Inferior parietal cortex (tissue), 1 donor: ENCODE measurements at regions not wholly inside any gene's neighbourhood (a gene's known extent, or its start where the extent isn't known, plus 50 kb on each side); places are given as distances from the start of the nearest gene placed in this dataset.
"Not testable (repeated sequence)": the region's sequence is repeated elsewhere in the genome, so short reads cannot be mapped to it uniquely, and the experiment has no call there.

Experiments
- DNase-seq: peaks from one replicate; pipeline ENCODE4 v3.0.0-alpha.2; 2016; ENCODE audit errors: extremely low spot score

DNA sequence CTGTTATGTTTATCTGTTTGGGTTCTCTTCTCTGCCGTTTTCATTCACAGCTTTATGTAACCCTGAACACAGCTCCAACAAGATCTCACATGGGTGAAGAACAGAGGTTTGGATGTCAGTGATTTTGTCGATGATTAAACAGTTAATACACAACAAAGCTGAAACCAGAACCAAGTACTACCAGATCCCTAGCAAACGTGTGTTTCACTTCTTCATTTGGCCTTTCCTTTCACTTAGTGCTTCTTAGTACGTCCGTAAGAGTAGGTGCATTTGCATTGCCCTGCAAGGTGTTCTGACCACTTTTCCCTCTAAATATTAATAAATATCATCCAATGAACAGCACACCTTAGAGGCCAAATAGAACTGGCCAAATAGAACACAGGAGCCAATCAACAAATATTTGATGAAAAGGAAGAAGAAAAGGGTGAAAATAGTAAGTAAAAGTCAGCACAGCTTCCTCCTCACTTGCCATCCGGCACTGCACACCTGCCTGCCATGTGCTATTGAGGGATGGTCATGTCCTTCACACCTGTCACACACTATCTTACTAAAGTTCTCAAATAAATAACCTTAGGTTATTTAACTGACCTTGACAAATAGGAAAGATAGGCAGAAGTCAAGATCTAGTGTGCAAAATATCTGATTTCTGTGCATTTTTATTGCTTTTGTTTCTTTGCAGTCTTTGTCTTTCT lies 252.6 kb upstream of the ANKRD30A start:
- DNase-seq = no peak

DNA sequence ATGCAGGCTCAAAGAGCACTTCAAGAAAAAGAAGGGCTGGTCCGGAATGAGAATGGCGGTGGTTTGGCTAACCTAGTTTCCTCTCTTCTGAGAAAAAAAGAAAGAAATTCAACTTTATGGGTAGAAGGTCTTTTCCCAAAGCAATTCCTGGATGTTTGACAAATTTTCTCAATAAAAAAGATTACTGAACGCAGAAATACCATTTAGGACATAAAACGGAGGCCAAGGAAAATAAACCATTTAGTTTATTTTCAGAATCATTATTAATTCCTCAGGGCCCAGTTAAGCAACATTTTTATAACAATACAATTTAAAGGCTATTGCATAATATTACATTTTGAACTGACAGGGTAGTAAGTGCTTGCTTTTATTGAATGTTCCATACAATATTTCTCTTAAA lies 284.6 kb upstream of the ANKRD30A start:
- DNase-seq = no peak

DNA sequence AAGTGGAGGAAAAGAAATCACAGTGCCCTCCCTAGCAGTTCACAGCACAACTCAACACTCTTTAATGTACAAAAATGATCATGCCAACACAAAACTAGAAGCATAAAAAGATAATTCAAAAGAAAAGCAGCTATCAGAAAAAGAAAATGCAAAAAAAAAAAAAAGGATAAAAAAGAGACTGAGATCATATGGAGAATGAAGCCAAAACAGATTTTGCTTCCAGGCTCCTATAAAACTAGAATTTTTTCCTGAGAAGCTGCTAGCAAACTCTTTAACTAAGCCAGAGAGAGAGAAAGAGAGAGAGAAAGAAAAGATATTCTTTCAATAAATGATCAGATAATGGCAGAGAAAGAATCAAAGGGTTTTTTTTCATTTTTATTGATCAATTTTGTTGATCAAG lies 288.0 kb upstream of the ANKRD30A start:
- DNase-seq = no peak

DNA sequence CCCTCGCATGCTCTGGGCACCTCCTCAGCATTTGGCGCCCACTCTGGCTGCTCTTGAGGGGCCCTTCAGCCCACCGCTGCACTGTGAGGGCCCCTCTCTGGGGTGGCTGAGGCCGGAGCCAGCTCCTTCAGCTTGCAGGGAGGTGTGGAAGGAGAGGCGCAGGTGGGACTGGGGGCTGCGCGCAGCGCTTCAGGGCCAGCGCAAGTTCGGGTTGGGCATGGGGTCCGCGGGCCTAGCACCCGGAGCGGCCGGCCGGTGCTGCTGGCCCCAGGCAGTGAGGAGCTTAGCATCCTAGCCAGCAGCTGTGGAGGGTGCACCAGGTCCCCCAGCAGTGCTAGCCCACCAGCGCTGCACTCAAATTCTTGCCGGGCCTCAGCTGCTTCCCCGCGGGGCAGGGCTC lies 305.6 kb upstream of the ANKRD30A start:
- DNase-seq = no peak

DNA sequence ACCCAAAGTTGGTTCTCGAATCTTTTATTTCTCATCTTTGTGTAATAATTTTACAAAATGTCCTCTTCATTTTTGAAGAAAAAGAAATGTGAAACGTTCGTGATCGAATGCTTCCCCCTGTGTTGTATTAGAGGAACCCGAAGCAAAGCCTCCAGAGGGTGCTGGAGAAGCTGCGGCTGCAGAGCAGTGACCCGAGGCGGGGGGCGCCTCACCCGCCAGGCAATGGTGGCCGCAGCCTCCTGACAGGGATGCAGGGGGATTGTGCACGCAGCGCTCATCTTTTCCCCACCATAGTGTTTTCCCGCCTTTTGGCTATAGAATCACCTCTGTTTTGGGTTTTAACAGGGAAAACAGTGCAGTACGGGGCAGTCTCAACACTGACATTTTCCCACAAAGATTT lies 307.5 kb upstream of the ANKRD30A start:
- no peak for DNase-seq

DNA sequence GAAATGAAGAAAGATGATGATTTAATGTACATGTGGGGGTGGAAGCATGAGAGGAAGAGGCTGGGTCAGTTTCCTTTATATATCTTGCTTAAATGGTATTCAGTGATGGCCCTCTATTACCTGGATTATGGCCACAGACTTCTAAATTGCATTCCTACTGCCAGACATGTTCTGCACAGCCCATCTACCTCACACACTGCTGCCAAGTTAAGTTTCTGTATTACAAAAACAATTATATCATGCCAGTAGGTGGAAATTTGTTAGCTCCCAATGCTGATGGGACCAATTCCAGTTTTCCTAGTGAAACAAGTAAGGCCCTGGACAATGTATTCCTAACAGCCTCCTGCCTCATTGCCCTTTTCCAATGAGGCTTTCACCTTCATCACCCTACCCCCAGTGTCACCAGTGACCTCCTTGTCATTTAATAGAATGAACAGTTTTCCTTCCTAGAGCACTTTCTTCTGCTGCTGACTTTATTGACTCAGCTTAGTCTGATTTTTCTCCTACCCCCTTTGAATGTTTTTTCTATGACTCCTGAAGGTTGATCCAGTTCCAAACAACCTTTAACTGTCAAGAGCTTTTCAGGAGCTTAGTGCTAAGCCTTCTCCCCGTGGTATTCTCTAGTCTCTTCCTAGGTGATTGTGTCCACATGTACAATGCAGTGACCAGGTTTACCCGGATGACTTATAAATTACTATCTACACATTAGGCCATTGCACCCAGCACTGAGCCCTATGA lies 316.6 kb upstream of the ANKRD30A start:
- DNase-seq = no peak

DNA sequence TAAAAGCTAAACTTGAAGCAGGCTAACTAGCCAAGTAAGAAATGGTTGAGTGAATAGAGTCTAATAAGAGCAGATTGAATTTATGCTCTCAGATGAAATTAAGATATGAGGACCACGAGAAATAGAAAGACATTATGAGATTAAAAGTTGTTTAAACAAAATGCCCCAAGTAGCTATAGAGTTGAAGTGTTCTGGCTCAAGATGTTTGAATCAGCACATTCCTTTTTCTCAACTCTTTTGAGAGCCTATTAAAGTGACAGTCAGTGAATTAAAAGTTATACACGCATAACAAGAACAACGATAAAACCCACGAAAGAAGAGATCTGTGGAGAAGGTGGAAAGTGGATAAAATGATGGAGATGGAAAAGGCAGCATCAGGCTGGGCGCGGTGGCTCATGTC lies 322.2 kb upstream of the ANKRD30A start:
- no peak for DNase-seq

DNA sequence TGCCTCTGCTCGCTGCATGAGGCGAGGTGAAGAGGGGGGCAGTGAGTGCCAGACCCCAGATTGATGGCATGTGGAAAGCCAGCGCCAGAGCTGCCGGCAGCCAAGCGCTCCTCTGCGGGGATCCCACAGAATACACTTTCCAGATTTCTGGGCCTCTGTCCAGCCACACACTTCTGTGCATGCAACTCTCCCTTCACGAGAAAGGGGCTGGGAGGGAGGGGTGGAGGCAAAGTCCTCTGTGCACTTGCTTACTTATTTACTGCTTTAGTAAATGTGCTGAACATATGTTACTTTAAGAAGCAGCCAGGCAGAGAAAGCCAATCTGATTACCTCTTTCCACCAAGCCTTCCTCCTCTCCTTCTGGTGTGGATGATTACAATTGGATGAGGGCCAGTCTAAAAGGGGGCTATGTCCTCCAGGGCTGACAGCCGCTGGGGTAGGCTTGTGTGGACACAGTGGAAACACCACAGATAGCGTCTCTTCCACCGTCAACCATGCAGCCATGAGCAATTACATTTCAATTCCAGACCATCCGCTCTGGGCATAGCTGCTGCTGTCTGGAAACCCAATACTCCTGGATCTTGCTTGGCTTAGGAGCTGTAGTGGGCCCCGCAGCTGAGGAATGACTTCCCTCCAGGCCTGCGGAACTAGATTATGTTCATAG lies 322.8 kb upstream of the ANKRD30A start:
- no peak for DNase-seq

DNA sequence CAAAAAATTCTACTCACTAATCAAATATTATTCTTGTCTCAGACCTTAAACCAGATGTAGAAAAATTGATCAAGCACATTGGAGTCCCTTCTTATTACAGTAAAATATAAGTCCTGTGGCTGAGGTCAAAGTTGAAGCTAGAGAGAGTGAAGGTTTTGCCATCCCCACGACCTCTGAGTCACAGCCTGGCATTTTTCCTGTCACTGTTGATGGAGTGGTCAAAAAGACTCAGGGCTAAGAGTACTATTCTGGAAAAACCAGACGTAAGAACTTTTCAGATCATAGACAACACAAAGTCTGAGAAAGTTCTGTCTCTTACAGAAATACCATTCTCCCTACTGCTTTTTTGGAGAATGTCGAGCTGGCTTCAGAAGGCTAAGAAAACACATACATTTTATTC lies 323.7 kb upstream of the ANKRD30A start:
- DNase-seq = no peak

DNA sequence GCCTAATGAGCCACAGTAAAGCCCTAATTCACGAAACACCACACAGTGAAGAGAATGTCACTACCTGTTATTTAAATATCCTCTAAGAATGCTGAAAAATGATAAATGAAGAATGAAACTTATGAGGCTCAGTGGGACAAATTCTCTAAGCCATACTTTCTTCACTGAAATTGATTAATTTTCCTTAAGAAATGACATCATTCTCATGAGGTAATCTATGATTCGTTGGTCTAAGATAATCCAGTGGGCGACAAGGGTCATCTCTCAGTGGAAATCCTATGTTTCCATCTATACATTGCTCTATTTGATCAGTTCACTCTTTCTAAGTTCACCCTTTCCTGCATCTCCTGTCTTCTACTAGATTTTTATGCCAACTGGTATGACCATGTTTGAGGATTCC lies 330.4 kb upstream of the ANKRD30A start:
- no peak for DNase-seq

DNA sequence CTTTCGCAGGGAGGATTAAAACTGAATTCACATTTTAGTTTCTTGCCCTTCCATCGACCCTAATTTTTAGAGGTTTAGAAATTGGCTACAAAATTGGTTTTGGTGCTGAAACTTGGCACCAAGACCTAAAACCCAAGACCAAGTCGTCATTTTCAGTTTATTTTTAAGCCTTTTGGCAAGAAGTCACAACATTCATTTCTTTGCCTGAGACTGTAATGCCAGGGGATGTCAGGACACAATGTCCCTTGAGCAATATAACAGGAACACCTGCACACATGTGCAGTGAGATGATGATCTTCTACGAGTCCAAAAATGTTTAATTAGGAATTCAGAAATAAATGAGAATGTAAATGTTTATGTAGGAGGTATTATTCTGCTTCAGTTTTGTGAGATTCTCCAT lies 335.4 kb upstream of the ANKRD30A start:
- DNase-seq = no peak

DNA sequence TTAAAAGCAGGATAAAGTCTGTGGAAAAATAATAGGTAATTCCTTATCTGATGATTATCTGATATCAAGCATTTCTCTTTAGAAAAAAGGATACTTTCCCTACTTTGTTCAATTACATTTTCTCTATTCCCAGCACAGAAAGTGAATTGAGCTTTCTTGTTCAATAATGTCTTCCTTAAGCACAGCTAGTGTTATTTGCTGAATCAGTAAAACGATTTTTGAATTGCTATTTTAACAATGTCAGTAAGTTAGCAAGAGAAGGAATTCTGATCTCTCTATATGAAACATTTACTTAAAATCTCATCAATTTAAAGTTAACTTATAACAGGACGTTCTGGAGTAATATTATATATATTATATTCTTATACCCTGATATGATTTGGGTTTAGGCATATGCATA lies 337.2 kb upstream of the ANKRD30A start:
- DNase-seq = no peak

DNA sequence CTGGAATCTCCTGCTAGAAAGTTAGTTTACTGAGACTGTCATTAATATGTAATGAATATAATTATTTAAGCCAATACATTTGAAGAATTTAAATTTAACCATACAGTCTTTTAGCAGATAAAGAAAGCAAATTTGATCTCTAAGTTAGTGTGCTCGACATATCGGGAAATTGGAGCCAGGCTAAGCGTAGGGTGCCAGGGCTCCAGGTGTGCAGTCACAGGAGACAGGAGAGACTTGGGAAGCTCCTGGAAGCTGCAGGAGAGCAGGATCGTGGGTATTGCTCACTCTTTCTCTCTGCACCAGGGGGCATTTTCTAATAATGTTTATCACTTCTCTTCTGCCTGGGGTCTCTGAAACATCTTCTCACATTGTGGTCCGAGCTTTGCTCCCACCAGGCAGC lies 342.0 kb upstream of the ANKRD30A start:
- no peak for DNase-seq

DNA sequence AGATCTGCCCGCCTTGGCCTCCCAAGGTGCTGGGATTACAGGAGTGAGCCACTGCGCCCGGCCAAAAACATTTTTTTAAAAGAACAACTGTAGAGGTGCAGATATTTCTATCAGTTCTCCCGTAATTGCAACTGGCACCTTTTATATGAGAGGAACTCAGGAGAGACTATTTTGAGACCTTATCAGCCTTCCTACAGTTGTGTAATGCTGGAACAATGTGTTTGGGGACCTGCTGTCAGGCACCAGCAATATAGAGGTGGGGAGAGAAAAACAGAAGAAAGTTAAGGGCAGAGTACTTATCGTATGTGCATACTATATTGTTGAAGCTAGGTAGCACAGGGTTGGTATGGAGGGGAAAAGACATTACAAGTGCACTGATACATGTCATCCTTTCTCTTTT lies 343.8 kb upstream of the ANKRD30A start:
- DNase-seq = no peak

DNA sequence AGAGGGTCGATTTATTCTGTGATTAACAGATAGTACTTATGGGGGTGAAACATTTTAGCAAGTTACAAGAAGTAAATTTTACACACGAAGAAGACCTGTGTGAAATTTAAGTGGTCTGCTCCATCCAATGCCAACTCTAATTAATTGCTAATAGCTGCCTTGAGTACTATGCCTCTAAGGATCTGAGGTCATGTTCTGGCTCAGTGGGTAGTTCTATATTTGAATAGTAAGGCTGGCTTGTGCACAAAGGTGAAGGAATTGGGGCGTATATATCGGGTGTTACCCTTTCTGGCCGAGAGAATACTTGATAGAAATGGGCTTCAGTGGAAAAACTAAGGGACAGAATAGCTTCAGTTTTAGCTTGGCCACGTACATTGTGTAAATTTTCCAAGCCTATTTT lies 345.2 kb upstream of the ANKRD30A start:
- no peak for DNase-seq

DNA sequence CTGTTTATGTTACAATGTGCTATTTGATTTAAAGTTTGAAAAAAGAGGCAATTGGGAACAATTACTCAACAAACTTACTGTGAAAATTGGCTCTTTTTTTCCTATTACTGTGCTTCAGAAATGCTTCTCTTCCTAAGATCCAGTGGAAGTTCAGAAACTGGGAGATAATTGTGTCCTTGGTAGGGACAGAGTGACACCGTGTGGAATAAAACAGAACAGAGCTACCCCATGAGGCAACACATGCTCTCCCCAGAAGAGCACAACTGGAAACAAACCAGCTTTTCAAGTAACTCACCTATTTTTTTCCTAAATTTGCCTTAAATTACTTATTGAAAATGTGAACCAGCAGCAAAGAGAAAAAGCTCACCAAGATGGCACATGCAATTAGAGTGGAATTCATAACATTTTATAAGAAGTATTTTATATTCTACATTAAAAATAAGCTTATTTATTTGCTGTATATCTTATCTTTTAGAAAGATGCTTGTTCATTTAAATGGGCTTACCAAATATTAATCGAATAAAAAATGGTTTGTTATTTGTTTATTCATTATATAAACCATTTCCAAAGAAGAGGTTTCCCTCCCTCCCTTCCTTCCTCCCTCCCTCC lies 346.1 kb upstream of the ANKRD30A start:
- DNase-seq = peak; percentile 82

DNA sequence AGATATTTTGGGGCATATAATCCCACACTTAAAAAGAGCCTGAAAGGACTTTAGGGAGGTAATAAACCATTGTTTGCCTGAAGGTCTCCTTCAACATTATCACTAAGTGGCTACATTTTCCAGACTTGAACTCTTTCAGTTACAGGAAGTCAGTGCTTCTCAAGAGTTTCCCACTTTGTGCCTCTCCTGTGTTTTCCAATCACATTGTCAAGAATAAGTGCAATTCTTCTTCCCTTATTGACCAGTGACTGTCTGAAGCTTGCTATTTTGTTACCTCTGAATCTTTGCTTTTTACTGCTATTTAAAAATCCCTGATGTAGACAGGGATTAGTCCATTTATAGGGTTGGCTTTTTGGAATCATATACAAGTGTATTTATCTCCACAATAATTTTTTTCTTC lies 346.7 kb upstream of the ANKRD30A start:
- no peak for DNase-seq

DNA sequence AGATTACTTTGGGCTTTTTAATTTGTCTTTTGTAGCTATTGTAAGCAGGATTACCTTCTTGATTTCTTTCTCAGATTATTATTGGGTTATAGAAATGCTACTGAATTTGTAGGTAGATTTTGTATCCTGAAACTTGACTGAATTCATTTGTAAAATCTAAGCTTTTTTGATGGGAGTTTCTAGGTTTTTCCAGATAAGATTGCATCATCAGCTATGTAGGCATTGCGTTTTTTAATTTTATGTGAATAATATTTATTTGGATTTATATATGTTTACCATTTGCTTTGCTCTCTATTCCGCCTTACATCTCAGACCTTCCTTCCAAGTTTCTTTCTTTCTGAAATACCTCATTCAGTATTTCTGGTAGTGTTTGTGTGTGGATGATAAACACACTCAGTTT lies 351.7 kb upstream of the ANKRD30A start:
- DNase-seq = no peak

DNA sequence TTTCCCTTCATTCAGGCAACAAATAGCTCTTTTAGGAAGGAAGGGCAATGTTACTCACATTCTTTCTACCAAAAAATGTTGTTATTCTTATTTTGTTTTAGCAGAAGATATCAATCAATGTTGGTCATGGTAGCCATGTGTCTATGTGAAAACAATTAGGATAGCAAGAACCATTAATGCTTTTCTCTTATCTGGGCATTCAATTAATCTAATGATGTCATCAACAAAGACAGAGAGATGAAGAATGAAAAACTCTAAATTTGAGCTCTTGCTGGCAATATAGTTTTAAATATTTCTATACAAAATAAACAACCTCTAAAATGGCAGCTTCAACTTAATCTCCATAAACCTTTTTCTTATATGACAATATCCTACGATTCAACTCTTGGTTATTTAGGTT lies 353.7 kb upstream of the ANKRD30A start:
- no peak for DNase-seq

DNA sequence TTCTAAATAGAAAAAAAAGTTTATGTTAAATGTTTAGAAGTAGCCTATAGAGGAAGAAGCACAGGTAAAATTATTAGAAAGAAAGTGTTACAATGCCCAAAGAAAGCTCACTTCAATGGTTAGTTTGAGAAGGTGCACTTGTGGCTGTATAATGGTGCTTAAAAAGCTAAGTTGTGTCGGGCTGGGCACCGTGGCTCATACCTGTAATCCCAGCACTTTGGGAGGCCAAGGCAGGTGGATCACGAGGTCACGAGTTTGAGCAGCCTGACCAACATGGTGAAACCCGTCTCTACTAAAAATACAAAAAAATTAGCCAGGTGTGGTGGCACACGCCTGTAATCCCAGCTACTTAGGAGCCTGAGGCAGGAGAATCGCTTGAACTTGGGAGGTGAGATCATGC lies 355.7 kb upstream of the ANKRD30A start:
- DNase-seq = not testable (repeated sequence)

DNA sequence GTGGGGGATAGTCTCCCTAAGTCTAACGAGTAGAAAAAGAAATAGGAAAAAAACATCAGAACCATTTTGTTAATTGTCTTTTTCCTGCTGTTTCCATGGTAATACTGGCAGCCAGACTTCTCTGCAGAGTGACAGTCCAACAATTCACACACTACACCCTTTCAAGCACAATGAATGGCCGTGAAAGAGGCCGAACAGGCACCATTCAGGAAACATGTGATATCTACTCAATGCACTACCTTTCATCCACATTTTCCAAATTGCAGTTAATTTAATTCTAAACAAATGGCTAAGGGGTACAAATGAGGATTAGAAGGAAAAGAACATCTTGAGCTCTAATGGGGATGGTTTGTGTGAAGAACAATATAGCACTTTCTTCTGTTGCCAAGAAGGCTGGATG lies 358.5 kb upstream of the ANKRD30A start:
- peak; percentile 68 for DNase-seq

DNA sequence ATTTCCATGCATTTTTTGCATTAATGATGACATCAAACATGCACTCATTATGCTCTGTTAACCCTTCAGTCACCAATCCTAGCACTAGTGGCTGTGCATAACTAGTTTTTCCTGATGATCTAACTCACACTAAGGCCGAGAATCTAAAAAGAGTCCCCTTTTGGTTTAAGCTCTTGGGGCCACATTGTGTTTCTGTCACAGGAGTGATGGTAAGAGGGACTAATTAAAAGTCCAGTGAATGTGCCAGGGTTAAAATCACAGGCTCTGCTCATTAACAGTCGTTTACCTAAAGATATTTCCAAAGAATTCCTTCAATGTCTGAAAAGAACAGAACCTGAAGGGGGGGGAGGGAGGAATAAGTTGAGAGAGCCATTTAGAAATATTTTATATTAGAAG lies 359.0 kb upstream of the ANKRD30A start:
- no peak for DNase-seq
